ENCODE measurements at regions not wholly inside any gene's neighbourhood (a gene's known extent, or its start where the extent isn't known, plus 50 kb on each side); places are given as distances from the start of the nearest gene placed in this dataset.

DNA sequence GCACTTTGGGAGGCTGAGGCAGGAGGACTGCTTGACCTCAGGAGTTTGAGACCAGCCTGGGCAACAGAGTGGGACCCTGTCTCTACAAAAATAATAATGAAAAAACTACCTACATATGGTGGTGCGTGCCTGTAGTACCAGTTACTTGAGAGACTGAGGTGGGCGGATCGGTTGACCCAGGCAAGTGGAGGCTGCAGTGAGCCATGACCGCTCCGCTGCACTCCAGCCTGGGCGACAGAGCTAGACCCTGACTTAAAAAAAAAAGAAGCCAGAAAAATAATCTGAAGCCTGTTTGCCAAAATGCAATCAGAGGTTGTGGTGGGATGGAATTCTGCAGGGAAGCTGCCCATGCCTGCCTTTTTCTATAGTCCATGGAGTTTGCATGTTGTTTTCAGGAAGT lies 50.4 kb upstream of the GGTA1 start:
- WGBS (ENCODE audit: insufficient coverage), result 100% methylated on average over 1 of the region's 6 CpGs
- Histone ChIP-seq H3K36me3 (ENCODE audit: control insufficient read depth, insufficient read depth, low read length) (no peaks in the 10 kb centered on the region), H3K9me3 (ENCODE audit: control insufficient read depth, insufficient read depth, low read length) (no peaks in the 10 kb centered on the region), H3K4me1 (ENCODE audit: control insufficient read depth, insufficient read depth, low read length) (peaks cover 25% of the 10 kb centered on the region), H3K27me3 (ENCODE audit: control insufficient read depth, insufficient read depth, low read length) (no peaks in the 10 kb centered on the region), H3K27ac (ENCODE audit: low read depth, low read length) (no peak overlapping the region), H3K4me3 (ENCODE audit: low read depth, low read length) (no peak overlapping the region)
- no peak for DNase-seq (ENCODE audit: low read depth in 4 of 6, low spot score in 6 of 6)

GRCh38 chr9:121550569-121551512 lies 51.2 kb upstream of the GGTA1 start:
- WGBS (ENCODE audit: insufficient coverage), result 12% methylated on average over 34 of the region's 40 CpGs
- no peaks in the 10 kb centered on the region for H3K36me3 ChIP-seq (ENCODE audit: control insufficient read depth, insufficient read depth, low read length)
- H3K27me3 ChIP-seq (ENCODE audit: control insufficient read depth, insufficient read depth, low read length), result no peaks in the 10 kb centered on the region
- peak in 4 of 6 donors; percentile 69 to 93 (median 83) for DNase-seq (ENCODE audit: low read depth in 4 of 6, low spot score in 6 of 6)
- peak overlapping the region; percentile 27 for H3K4me3 ChIP-seq (ENCODE audit: low read depth, low read length)
- peaks cover 19% of the 10 kb centered on the region for H3K4me1 ChIP-seq (ENCODE audit: control insufficient read depth, insufficient read depth, low read length)
- H3K9me3 ChIP-seq (ENCODE audit: control insufficient read depth, insufficient read depth, low read length), result no peaks in the 10 kb centered on the region
- no peak overlapping the region for H3K27ac ChIP-seq (ENCODE audit: low read depth, low read length)

DNA sequence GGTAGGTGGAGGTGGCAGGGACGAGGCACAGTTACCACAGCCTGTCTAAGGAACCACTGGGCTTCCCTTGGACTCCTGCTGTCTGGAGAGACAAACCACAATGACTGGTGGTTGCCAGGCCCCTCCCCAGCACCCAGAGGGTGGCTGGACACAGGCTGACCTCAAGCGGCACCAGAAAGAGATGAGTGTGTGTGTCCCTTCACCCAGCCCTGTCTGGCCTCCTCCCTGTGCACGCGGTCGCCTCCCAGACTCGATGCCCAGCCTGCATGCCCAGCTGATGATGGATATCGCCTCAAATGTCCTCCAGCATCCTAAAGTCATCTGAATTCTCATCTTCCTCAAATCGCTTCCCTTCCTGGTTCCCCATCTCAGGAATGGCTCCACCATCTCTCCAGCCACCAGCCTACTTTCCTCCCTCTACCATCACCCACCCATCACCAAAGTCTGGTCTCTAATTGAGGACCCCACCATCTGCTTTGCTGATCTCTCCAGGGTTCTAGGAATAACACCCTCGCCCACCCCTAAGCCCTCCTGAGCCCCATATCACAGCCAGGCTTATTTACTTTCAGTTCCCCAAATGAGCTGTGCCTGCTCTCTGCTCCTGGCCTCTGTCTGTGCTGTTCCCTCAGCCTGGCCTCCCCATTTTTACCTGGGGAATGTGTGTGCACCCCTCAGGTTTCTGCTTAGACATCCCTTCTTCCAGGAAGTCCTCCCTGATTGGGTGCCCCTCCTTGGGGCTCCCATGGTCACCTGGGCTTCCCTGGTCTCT lies 52.5 kb upstream of the GGTA1 start:
- no peak for DNase-seq (ENCODE audit: low read depth in 4 of 6, low spot score in 6 of 6)
- H3K36me3 ChIP-seq (ENCODE audit: control insufficient read depth, insufficient read depth, low read length), result no peaks in the 10 kb centered on the region
- H3K27ac ChIP-seq (ENCODE audit: low read depth, low read length), result no peak overlapping the region
- WGBS (ENCODE audit: insufficient coverage), result 81% methylated on average over 9 of the region's 9 CpGs
- no peak overlapping the region for H3K4me3 ChIP-seq (ENCODE audit: low read depth, low read length)
- no peaks in the 10 kb centered on the region for H3K27me3 ChIP-seq (ENCODE audit: control insufficient read depth, insufficient read depth, low read length)
- peaks cover 15% of the 10 kb centered on the region for H3K4me1 ChIP-seq (ENCODE audit: control insufficient read depth, insufficient read depth, low read length)
- no peaks in the 10 kb centered on the region for H3K9me3 ChIP-seq (ENCODE audit: control insufficient read depth, insufficient read depth, low read length)

DNA sequence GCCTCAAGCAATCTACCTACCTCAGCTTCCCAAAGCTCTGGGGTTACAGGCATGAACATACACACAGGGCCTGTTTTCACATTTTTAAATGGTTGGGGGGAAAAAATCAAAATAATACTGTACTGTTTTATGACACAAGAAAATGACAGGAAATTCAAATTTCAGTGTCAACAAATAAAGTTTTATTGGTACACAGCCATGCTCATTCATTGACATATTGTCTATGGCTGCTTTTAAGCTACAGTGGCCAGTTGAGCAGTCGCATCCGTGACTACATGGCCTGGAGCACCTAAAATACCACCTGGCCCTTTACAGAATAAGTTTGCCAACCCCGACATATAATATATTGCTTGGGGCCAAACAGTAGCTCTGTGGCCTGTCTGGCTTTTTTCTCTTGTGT lies 56.4 kb upstream of the GGTA1 start:
- no peak for DNase-seq (ENCODE audit: low read depth in 4 of 6, low spot score in 6 of 6)
- no peaks in the 10 kb centered on the region for H3K27me3 ChIP-seq (ENCODE audit: control insufficient read depth, insufficient read depth, low read length)

GRCh38 chr9:121556580-121556979 lies 56.9 kb upstream of the GGTA1 start:
- H3K4me1 ChIP-seq (ENCODE audit: control insufficient read depth, insufficient read depth, low read length), result peaks cover 21% of the 10 kb centered on the region
- H3K36me3 ChIP-seq (ENCODE audit: control insufficient read depth, insufficient read depth, low read length), result no peaks in the 10 kb centered on the region
- no peaks in the 10 kb centered on the region for H3K9me3 ChIP-seq (ENCODE audit: control insufficient read depth, insufficient read depth, low read length)
- WGBS (ENCODE audit: insufficient coverage), result 54% methylated on average over 5 of the region's 5 CpGs
- H3K4me3 ChIP-seq (ENCODE audit: low read depth, low read length), result no peak overlapping the region
- H3K27ac ChIP-seq (ENCODE audit: low read depth, low read length), result no peak overlapping the region
- H3K27me3 ChIP-seq (ENCODE audit: control insufficient read depth, insufficient read depth, low read length), result no peaks in the 10 kb centered on the region
- DNase-seq (ENCODE audit: low read depth in 4 of 6, low spot score in 6 of 6), result peak in 1 of 6 donors; percentile 42

More for the DNA sequence above, 56.4 kb upstream of the GGTA1 start:
- Histone ChIP-seq H3K4me3 (ENCODE audit: low read depth, low read length) (no peak overlapping the region), H3K27ac (ENCODE audit: low read depth, low read length) (no peak overlapping the region), H3K36me3 (ENCODE audit: control insufficient read depth, insufficient read depth, low read length) (no peaks in the 10 kb centered on the region), H3K9me3 (ENCODE audit: control insufficient read depth, insufficient read depth, low read length) (no peaks in the 10 kb centered on the region), H3K4me1 (ENCODE audit: control insufficient read depth, insufficient read depth, low read length) (peaks cover 21% of the 10 kb centered on the region)
- WGBS (ENCODE audit: insufficient coverage), result 96% methylated on average over 3 of the region's 3 CpGs

GRCh38 chr9:121557581-121558447 lies 58.2 kb upstream of the GGTA1 start:
- H3K27ac ChIP-seq (ENCODE audit: low read depth, low read length), result peak overlapping the region; percentile 0
- peaks cover 21% of the 10 kb centered on the region for H3K4me1 ChIP-seq (ENCODE audit: control insufficient read depth, insufficient read depth, low read length)
- no peaks in the 10 kb centered on the region for H3K36me3 ChIP-seq (ENCODE audit: control insufficient read depth, insufficient read depth, low read length)
- peak in 2 of 6 donors; percentile 55 to 60 for DNase-seq (ENCODE audit: low read depth in 4 of 6, low spot score in 6 of 6)
- no peaks in the 10 kb centered on the region for H3K9me3 ChIP-seq (ENCODE audit: control insufficient read depth, insufficient read depth, low read length)
- no peaks in the 10 kb centered on the region for H3K27me3 ChIP-seq (ENCODE audit: control insufficient read depth, insufficient read depth, low read length)
- no peak overlapping the region for H3K4me3 ChIP-seq (ENCODE audit: low read depth, low read length)
- WGBS (ENCODE audit: insufficient coverage), result 31% methylated on average over 12 of the region's 15 CpGs

DNA sequence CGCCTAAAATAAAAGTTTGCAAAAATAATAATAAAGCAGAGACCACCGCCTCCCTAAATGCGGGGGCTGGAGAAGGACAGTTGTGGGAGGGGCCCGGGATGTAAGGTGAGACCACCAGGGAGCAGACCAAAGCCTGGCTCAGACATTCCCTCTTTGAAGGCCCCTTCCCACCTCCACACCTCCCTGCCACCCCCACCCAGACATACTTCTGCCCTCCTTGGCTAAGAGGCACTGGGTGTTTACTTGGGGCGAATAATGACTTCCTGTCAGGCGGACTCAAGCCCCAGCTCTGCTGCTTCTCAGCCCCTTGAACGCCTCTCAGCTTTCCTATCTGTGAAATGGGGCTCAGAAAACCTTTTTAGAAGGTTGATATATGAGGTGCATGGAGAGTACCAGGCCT lies 58.8 kb upstream of the GGTA1 start:
- Histone ChIP-seq H3K4me3 (ENCODE audit: low read depth, low read length) (no peak overlapping the region), H3K36me3 (ENCODE audit: control insufficient read depth, insufficient read depth, low read length) (no peaks in the 10 kb centered on the region), H3K9me3 (ENCODE audit: control insufficient read depth, insufficient read depth, low read length) (no peaks in the 10 kb centered on the region), H3K4me1 (ENCODE audit: control insufficient read depth, insufficient read depth, low read length) (peaks cover 21% of the 10 kb centered on the region), H3K27me3 (ENCODE audit: control insufficient read depth, insufficient read depth, low read length) (no peaks in the 10 kb centered on the region), H3K27ac (ENCODE audit: low read depth, low read length) (no peak overlapping the region)
- 57% methylated on average over 1 of the region's 7 CpGs for WGBS (ENCODE audit: insufficient coverage)
- DNase-seq (ENCODE audit: low read depth in 4 of 6, low spot score in 6 of 6), result no peak

DNA sequence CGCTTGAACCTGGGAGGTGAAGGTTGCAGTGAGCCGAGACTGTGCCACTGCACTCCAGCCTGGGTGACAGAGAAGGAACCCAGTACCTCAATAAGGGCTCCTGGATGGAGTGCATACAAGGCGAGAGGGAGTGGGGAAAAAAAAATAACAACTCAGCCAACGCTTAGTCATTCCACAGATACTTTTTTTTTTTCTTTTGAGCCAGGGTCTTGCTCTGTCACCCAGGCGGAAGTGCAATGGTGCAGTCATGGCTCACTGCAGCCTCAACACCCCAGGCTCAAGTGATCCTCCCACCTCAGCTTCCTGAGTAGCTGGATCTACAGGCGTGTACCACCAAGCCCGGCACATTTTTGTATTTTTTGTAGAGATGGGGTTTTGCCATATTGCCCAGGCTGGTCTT lies 59.5 kb upstream of the GGTA1 start:
- Histone ChIP-seq H3K27ac (ENCODE audit: low read depth, low read length) (no peak overlapping the region), H3K9me3 (ENCODE audit: control insufficient read depth, insufficient read depth, low read length) (no peaks in the 10 kb centered on the region), H3K27me3 (ENCODE audit: control insufficient read depth, insufficient read depth, low read length) (no peaks in the 10 kb centered on the region), H3K4me3 (ENCODE audit: low read depth, low read length) (no peak overlapping the region), H3K36me3 (ENCODE audit: control insufficient read depth, insufficient read depth, low read length) (no peaks in the 10 kb centered on the region), H3K4me1 (ENCODE audit: control insufficient read depth, insufficient read depth, low read length) (peaks cover 21% of the 10 kb centered on the region)
- no peak for DNase-seq (ENCODE audit: low read depth in 4 of 6, low spot score in 6 of 6)
- WGBS (ENCODE audit: insufficient coverage), result 100% methylated on average over 2 of the region's 7 CpGs

DNA sequence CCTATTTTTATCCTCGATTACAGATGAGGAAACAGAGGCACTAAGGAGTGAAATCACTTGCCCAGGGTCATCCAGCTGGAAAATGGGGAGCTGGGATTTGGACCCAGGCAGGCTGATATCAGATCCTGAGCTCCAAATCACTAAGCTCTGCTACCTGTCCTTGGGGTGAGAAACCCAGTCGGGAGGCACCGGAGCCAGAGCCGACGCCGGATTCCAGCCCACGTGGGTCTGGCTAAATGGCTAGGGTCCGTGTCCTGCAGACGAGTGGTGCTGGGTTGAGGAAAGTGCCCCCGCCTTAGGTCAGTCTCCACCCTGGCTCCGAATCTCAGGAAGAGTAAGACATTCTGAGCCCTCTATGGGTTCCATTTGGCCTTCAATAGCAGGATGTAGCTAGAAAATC lies 61.3 kb upstream of the GGTA1 start:
- Histone ChIP-seq H3K36me3 (ENCODE audit: control insufficient read depth, insufficient read depth, low read length) (no peaks in the 10 kb centered on the region), H3K9me3 (ENCODE audit: control insufficient read depth, insufficient read depth, low read length) (no peaks in the 10 kb centered on the region), H3K4me3 (ENCODE audit: low read depth, low read length) (no peak overlapping the region), H3K4me1 (ENCODE audit: control insufficient read depth, insufficient read depth, low read length) (peaks cover 31% of the 10 kb centered on the region), H3K27me3 (ENCODE audit: control insufficient read depth, insufficient read depth, low read length) (no peaks in the 10 kb centered on the region), H3K27ac (ENCODE audit: low read depth, low read length) (no peak overlapping the region)
- 94% methylated on average over 10 of the region's 11 CpGs for WGBS (ENCODE audit: insufficient coverage)
- no peak for DNase-seq (ENCODE audit: low read depth in 4 of 6, low spot score in 6 of 6)

All from spinal cord (tissue), 9 donors.